Suprapubic skin (tissue), 4 donors: ENCODE measurements at regions not wholly inside any gene's neighbourhood (a gene's known extent, or its start where the extent isn't known, plus 50 kb on each side); places are given as distances from the start of the nearest gene placed in this dataset.

Experiments used
- DNase-seq, 2 donors: peaks; one replicate each; pipeline ENCODE4 v3.0.0-alpha.2; 2019; ENCODE audit warnings: low spot score in 2 of 2
- H3K27ac ChIP-seq: fragments of 200-600 bp; sonication (generic); one replicate; pipeline ENCODE4 v1.5.1; 2019
- H3K27me3 ChIP-seq: fragments of 200-600 bp; sonication (generic); one replicate; pipeline ENCODE4 v1.5.1; 2019
- H3K36me3 ChIP-seq: fragments of 200-600 bp; sonication (generic); one replicate; pipeline ENCODE4 v1.5.1; 2019
- H3K4me1 ChIP-seq: fragments of 200-600 bp; sonication (generic); one replicate; pipeline ENCODE4 v1.5.1; 2019
- H3K4me3 ChIP-seq: fragments of 200-600 bp; sonication (generic); one replicate; pipeline ENCODE4 v1.5.1; 2019; ENCODE audit warnings: mild to moderate bottlenecking
- H3K9me3 ChIP-seq: fragments of 200-600 bp; sonication (generic); one replicate; pipeline ENCODE4 v1.5.1; 2019
- EP300 ChIP-seq: sonication (generic); formaldehyde crosslinking; IDR thresholded peaks from one replicate; pipeline ENCODE4 v1.6.1; 2017; ENCODE audit warnings: antibody characterized with exemption
- POLR2A ChIP-seq, 2 donors: fragments of 450-650 bp; IDR thresholded peaks; one replicate each; pipeline ENCODE4 v1.6.1; 2017; ENCODE audit warnings: antibody characterized with exemption in 2 of 2, mild to moderate bottlenecking in 2 of 2, moderate library complexity in 2 of 2
- POLR2AphosphoS5 ChIP-seq, 3 donors: sonication (generic); formaldehyde crosslinking; IDR thresholded peaks; one replicate each; pipeline ENCODE4 v1.6.1; 2017; ENCODE audit warnings: antibody characterized with exemption in 3 of 3
- WGBS: methylation state at CpG from one replicate; pipeline ENCODE4 v1.1.5; 2018; 5-methylcytosine and 5-hydroxymethylcytosine counted together
- TF ChIP-seq, protein P1 (sequence below), 2 donors: fragments of 200-600 bp in 1 of 2; fragments of 450-650 bp in 1 of 2; sonication (generic) in 1 of 2; IDR thresholded peaks; one replicate each; pipeline ENCODE4 v1.5.1; 2016 to 2019; ENCODE audit warnings: antibody characterized with exemption in 2 of 2, mild to moderate bottlenecking in 1 of 2, moderate library complexity in 1 of 2

DNA sequence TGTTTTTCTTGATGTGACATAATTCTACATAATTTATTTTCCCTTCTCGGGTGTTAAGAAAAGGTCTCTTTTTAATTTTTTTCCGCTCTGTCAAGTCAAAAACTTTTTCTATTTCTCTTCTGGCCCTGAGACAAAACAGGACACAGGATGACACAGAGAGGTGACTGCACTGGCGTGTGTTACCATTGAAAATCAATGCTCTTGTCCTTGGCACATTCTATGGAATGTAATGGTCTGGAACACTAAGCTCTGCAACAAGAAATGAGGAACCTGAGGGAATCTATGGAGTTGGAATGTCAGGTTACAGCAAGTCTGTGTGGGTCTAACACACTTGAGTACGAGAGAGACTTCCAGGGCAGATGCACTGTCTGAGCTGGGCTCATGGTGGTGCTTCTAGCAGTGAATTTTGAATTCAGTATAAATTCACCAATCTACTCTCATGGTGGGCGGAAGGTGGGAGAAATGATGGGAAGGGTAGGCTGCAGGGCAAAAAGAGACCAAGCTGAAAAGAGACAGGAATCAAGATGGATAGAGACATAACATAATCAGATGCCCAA is 508.3 kb downstream of the TUSC7 start:
- TF ChIP-seq, protein P1, sequence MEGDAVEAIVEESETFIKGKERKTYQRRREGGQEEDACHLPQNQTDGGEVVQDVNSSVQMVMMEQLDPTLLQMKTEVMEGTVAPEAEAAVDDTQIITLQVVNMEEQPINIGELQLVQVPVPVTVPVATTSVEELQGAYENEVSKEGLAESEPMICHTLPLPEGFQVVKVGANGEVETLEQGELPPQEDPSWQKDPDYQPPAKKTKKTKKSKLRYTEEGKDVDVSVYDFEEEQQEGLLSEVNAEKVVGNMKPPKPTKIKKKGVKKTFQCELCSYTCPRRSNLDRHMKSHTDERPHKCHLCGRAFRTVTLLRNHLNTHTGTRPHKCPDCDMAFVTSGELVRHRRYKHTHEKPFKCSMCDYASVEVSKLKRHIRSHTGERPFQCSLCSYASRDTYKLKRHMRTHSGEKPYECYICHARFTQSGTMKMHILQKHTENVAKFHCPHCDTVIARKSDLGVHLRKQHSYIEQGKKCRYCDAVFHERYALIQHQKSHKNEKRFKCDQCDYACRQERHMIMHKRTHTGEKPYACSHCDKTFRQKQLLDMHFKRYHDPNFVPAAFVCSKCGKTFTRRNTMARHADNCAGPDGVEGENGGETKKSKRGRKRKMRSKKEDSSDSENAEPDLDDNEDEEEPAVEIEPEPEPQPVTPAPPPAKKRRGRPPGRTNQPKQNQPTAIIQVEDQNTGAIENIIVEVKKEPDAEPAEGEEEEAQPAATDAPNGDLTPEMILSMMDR (IDR thresholded peaks at IDR 0.05), result no peak
- TF ChIP-seq POLR2AphosphoS5 (IDR thresholded peaks at IDR 0.05) (no peak), POLR2A (IDR thresholded peaks at IDR 0.05) (no peak), EP300 (no peak)
- H3K4me3 ChIP-seq, result no peak overlapping the region
- 63% methylated on average over 5 of the region's 5 CpGs for whole genome bisulfite sequencing
- no peaks in the 10 kb centered on the region for H3K9me3 ChIP-seq
- H3K4me1 ChIP-seq, result no peaks in the 10 kb centered on the region
- no peak for DNase-seq
- no peaks in the 10 kb centered on the region for H3K27me3 ChIP-seq
- H3K36me3 ChIP-seq, result no peaks in the 10 kb centered on the region
- no peak overlapping the region for H3K27ac ChIP-seq

DNA sequence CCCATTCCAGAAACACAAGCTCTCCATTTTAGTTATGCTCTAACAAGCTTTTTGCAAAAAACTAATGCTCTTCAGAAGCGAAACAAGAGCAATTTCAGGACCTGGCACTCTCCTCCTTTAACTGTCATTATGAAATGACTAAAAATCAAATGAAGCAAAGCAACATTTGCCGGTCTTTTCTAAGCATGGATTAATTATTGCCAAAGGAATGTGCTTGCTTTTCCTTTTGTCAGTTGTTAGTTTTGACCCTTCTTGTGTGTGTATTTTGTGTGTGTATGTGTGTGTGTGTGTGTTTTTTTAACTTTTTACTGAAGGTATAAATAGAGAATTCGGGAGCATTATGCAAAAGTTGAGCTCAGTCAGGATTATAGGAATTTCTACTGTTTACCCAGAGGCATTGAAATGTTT is 509.1 kb downstream of the TUSC7 start:
- H3K36me3 ChIP-seq, result no peaks in the 10 kb centered on the region
- H3K9me3 ChIP-seq, result no peaks in the 10 kb centered on the region
- 23% methylated on average over 3 of the region's 3 CpGs for WGBS
- H3K4me3 ChIP-seq, result no peak overlapping the region
- no peak for DNase-seq
- no peaks in the 10 kb centered on the region for H3K27me3 ChIP-seq
- no peak for TF ChIP-seq EP300
- TF ChIP-seq, protein P1 (IDR thresholded peaks at IDR 0.05), result no peak
- no peak for TF ChIP-seq POLR2A (IDR thresholded peaks at IDR 0.05)
- H3K27ac ChIP-seq, result no peak overlapping the region
- no peaks in the 10 kb centered on the region for H3K4me1 ChIP-seq

- DNase-seq, result no peak
- 63% methylated on average over 2 of the region's 2 CpGs for WGBS
- no peaks in the 10 kb centered on the region for H3K27me3 ChIP-seq
- no peak overlapping the region for H3K4me3 ChIP-seq
- H3K36me3 ChIP-seq, result no peaks in the 10 kb centered on the region
- H3K4me1 ChIP-seq, result no peaks in the 10 kb centered on the region
- TF ChIP-seq POLR2AphosphoS5 (IDR thresholded peaks at IDR 0.05) (no peak), EP300 (no peak), POLR2A (IDR thresholded peaks at IDR 0.05) (no peak)
- TF ChIP-seq, protein P1 (IDR thresholded peaks at IDR 0.05), result no peak
- no peak overlapping the region for H3K27ac ChIP-seq
- no peaks in the 10 kb centered on the region for H3K9me3 ChIP-seq
Observed at GRCh38 chr3:117219296-117219695, 509.7 kb downstream of the TUSC7 start.

- no peaks in the 10 kb centered on the region for H3K36me3 ChIP-seq
- no peak for TF ChIP-seq POLR2AphosphoS5 (IDR thresholded peaks at IDR 0.05)
- TF ChIP-seq POLR2A (IDR thresholded peaks at IDR 0.05), result no peak
- TF ChIP-seq EP300, result no peak
- TF ChIP-seq, protein P1 (IDR thresholded peaks at IDR 0.05), result no peak
- H3K4me3 ChIP-seq, result no peak overlapping the region
- H3K9me3 ChIP-seq, result no peaks in the 10 kb centered on the region
- DNase-seq, result no peak
- WGBS, result 65% methylated on average over 2 of the region's 2 CpGs
- H3K27ac ChIP-seq, result no peak overlapping the region
- H3K4me1 ChIP-seq, result no peaks in the 10 kb centered on the region
- H3K27me3 ChIP-seq, result no peaks in the 10 kb centered on the region
Observed at GRCh38 chr3:117226932-117227331, 517.4 kb downstream of the TUSC7 start.

DNA sequence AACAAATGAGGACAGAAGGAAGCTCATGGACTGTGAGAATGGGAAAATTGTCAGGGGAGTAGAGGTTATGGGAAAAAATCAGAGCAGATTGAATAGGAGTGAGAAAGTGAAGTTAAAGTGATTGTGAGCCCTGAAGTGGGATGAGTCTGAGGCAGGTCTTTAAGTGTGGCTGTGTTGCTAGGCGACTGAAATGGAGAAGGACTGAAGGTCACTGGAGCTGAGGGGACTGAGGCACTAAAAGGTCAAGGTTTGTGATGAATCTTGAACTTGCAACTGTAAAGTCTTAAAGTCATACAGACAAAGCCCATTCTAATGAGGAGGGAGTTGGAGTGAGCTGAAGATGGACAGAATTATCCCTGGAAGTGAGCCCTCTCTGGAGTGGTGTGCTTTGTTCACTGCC is 518.9 kb downstream of the TUSC7 start:
- H3K27ac ChIP-seq, result no peak overlapping the region
- H3K27me3 ChIP-seq, result no peaks in the 10 kb centered on the region
- no peak for DNase-seq
- WGBS, result 97% methylated on average over 1 of the region's 1 CpG
- H3K9me3 ChIP-seq, result no peaks in the 10 kb centered on the region
- H3K36me3 ChIP-seq, result no peaks in the 10 kb centered on the region
- no peak overlapping the region for H3K4me3 ChIP-seq
- TF ChIP-seq, protein P1 (IDR thresholded peaks at IDR 0.05), result no peak
- TF ChIP-seq POLR2A (IDR thresholded peaks at IDR 0.05) (no peak), POLR2AphosphoS5 (IDR thresholded peaks at IDR 0.05) (no peak), EP300 (no peak)
- no peaks in the 10 kb centered on the region for H3K4me1 ChIP-seq
